ENCODE measurements at regions not wholly inside any gene's neighbourhood (a gene's known extent, or its start where the extent isn't known, plus 50 kb on each side); places are given as distances from the start of the nearest gene placed in this dataset.
A peak's percentile ranks its signal among the peaks of the same experiment; 100 is the strongest.
"Not testable (repeated sequence)": the region's sequence is repeated elsewhere in the genome, so short reads cannot be mapped to it uniquely, and the experiment has no call there.

DNA sequence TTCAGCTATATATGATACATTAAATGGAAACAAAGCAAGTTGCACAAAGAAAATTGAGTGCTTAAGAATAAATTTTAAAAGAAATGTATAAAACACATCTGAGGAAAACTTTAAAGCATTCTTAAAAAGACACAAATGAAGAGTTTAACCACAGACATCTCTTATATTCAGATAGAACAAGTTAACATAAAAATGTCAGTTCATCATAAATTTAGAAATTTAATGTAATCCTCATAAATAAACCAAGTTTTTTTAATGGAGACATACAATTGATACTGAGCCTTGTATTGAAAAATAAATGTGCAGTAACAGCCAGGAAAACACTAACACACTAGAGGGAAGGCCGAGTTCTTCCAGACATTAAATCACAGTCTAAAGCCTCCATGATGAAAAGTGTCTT, 243.9 kb upstream of the MKLN1 start:
- Histone ChIP-seq H3K4me3 (ENCODE audit: low read length) (no peak overlapping the region), H3K9ac (ENCODE audit: low read depth, low read length) (no peak overlapping the region), H3K9me3 (ENCODE audit: insufficient read depth, low read depth, low read length) (no peaks in the 10 kb centered on the region), H3K4me1 (ENCODE audit: insufficient read depth, low read length) (no peaks in the 10 kb centered on the region), H3K27ac (ENCODE audit: low read depth, low read length) (no peak overlapping the region), H3K36me3 (ENCODE audit: insufficient read depth, low read length) (0 out of 2 replicates have a peak, but pooled peaks cover 4% of the 10 kb centered on the region), H3K27me3 (ENCODE audit: insufficient read depth, low read length) (no peaks in the 10 kb centered on the region)
- 100% methylated on average over 1 of the region's 1 CpG for WGBS

- 86% methylated on average over 1 of the region's 1 CpG for WGBS
- not testable (repeated sequence) for H3K4me3 ChIP-seq (ENCODE audit: low read length); H3K36me3 ChIP-seq (ENCODE audit: insufficient read depth, low read length)
These were observed 243.3 kb upstream of the MKLN1 start for GRCh38 chr7:131084336-131084735.

DNA sequence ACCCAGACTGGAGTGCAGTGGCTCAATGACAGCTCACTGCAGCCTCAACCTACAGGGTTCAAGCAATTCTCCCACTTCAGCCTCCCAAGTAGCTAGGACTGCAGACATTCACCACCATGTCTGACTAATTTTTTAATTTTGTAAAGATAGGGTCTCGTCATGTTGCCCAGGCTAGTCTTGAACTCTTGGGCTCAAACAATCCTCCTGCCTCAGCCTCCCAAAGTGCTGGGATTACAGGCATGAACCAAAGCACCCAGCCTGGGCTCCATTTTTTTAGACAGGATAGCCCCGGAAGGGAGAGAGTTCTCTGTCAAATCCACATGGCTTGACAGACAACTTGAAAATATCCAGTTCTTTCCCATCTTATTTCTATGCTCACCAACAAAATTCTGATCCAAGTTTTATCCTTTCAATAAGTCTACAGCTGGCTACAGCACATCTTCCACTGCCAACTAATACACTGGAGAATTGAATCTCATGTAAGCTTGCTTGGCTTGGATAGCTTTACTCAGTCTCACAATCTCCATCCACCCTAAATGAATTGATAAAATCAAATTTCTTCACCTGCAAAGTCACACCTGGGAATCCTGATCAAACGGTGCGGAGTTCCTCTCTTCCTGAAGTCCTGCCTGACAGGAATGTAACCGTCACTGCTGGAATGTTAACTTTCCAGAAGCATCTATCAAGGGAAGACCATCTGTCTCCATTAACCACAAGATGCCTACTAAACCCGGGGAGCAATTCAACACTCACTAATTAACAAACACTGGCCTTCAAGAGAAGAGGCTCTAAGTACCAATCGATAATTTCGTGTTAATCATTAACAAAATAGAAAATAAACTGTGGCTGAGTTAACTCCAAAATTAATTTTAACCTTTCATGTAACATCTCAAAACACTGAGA, 239.7 kb upstream of the MKLN1 start:
- Histone ChIP-seq H3K36me3 (ENCODE audit: insufficient read depth, low read length) (no peaks in the 10 kb centered on the region), H3K27me3 (ENCODE audit: insufficient read depth, low read length) (no peaks in the 10 kb centered on the region), H3K4me1 (ENCODE audit: insufficient read depth, low read length) (peaks cover 35% of the 10 kb centered on the region), H3K4me3 (ENCODE audit: low read length) (no peak overlapping the region), H3K9me3 (ENCODE audit: insufficient read depth, low read depth, low read length) (0 out of 2 replicates have a peak, but pooled peaks cover 3% of the 10 kb centered on the region), H3K9ac (ENCODE audit: low read depth, low read length) (no peak overlapping the region), H3K27ac (ENCODE audit: low read depth, low read length) (no peak overlapping the region)
- WGBS = 87% methylated on average over 8 of the region's 8 CpGs

More at GRCh38 chr7:131084336-131084735, 243.3 kb upstream of the MKLN1 start:
- not testable (repeated sequence) for H3K4me1 ChIP-seq (ENCODE audit: insufficient read depth, low read length); H3K27ac ChIP-seq (ENCODE audit: low read depth, low read length); H3K9ac ChIP-seq (ENCODE audit: low read depth, low read length); H3K27me3 ChIP-seq (ENCODE audit: insufficient read depth, low read length); H3K9me3 ChIP-seq (ENCODE audit: insufficient read depth, low read depth, low read length)

DNA sequence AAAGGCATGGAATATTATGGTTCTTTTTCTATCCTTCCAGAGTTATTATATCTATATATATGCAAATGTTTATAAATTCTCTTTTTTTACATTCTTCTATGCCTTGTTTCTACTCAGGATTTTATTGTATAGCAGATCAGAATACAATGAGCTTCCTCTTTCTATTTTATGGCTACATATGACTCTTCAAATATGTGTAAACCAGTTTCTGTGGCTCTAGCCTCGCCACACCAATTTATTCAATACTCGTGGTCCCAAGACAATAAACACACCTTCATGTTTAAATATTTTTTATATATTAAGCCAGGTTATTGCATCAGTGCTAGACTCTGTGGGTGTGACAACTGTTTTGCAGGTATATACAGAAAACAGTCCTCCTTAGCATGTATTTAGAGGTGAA, 237.5 kb upstream of the MKLN1 start:
- Histone ChIP-seq H3K9me3 (ENCODE audit: insufficient read depth, low read depth, low read length) (0 out of 2 replicates have a peak, but pooled peaks cover 3% of the 10 kb centered on the region), H3K36me3 (ENCODE audit: insufficient read depth, low read length) (no peaks in the 10 kb centered on the region), H3K27ac (ENCODE audit: low read depth, low read length) (peak overlapping the region; percentile 95; the same call in 1 of the 2 replicates), H3K27me3 (ENCODE audit: insufficient read depth, low read length) (no peaks in the 10 kb centered on the region), H3K4me1 (ENCODE audit: insufficient read depth, low read length) (peaks cover 38% of the 10 kb centered on the region), H3K9ac (ENCODE audit: low read depth, low read length) (peak overlapping the region; percentile 43), H3K4me3 (ENCODE audit: low read length) (no peak overlapping the region; the same call in 1 of the 2 replicates)
- WGBS = 88% methylated on average over 1 of the region's 2 CpGs

- Histone ChIP-seq H3K27me3 (ENCODE audit: insufficient read depth, low read length) (no peaks in the 10 kb centered on the region), H3K9me3 (ENCODE audit: insufficient read depth, low read depth, low read length) (0 out of 2 replicates have a peak, but pooled peaks cover 3% of the 10 kb centered on the region), H3K4me1 (ENCODE audit: insufficient read depth, low read length) (peaks cover 38% of the 10 kb centered on the region), H3K36me3 (ENCODE audit: insufficient read depth, low read length) (no peaks in the 10 kb centered on the region), H3K27ac (ENCODE audit: low read depth, low read length) (peak overlapping the region; percentile 95), H3K9ac (ENCODE audit: low read depth, low read length) (peak overlapping the region; percentile 62), H3K4me3 (ENCODE audit: low read length) (peak overlapping the region; percentile 33)
- 28% methylated on average over 6 of the region's 7 CpGs for WGBS
These were observed 236.6 kb upstream of the MKLN1 start for GRCh38 chr7:131090886-131091692.

DNA sequence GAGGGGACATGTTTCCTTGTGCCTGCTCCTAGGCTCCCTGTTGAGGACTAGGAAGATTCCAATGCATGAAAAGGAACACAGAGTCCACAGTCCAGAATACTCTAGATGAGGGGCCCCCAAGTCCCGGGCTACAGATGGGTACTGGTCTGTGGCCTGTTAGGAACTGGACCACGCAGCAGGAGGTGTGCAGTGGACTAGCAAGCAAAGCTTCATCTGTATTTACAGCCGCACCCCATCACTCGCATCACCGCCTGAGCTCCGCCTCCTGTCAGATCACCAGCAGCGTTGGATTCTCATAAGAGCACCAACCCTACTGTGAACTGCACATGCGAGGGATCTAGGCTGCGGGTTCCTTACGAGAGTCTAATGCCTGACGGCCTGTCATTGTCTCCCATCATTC, 233.0 kb upstream of the MKLN1 start:
- H3K9me3 ChIP-seq (ENCODE audit: insufficient read depth, low read depth, low read length) = no peaks in the 10 kb centered on the region
- no peak overlapping the region for H3K27ac ChIP-seq (ENCODE audit: low read depth, low read length)

DNA sequence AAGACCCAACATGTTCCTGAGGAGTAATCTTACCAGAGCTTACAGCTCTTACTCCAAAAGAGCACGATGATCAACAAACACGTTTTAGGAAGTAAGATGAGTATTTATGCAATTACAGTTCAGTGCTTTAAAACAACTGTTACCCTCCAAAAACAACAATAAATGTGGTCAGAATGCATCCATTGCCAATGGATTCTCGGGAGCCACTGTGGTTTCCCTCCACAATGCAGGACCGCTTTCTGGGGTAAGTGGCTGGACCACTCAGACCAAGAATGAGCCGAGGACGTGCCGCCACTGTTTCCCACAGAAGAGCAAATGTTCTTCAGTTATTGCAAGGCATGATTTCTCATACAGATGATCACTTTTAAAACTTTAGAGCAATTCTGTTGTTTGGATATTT, 232.3 kb upstream of the MKLN1 start:
- H3K4me1 ChIP-seq (ENCODE audit: insufficient read depth, low read length) = peaks cover 44% of the 10 kb centered on the region
- WGBS = 95% methylated on average over 7 of the region's 7 CpGs
- no peaks in the 10 kb centered on the region for H3K9me3 ChIP-seq (ENCODE audit: insufficient read depth, low read depth, low read length)
- H3K36me3 ChIP-seq (ENCODE audit: insufficient read depth, low read length) = no peaks in the 10 kb centered on the region
- H3K9ac ChIP-seq (ENCODE audit: low read depth, low read length) = no peak overlapping the region
- no peak overlapping the region for H3K27ac ChIP-seq (ENCODE audit: low read depth, low read length)
- no peak overlapping the region for H3K4me3 ChIP-seq (ENCODE audit: low read length)
- H3K27me3 ChIP-seq (ENCODE audit: insufficient read depth, low read length) = no peaks in the 10 kb centered on the region

More for the DNA sequence above, 233.0 kb upstream of the MKLN1 start:
- no peak overlapping the region for H3K4me3 ChIP-seq (ENCODE audit: low read length)
- H3K4me1 ChIP-seq (ENCODE audit: insufficient read depth, low read length) = peaks cover 51% of the 10 kb centered on the region
- WGBS = 94% methylated on average over 11 of the region's 11 CpGs
- H3K36me3 ChIP-seq (ENCODE audit: insufficient read depth, low read length) = no peaks in the 10 kb centered on the region
- H3K27me3 ChIP-seq (ENCODE audit: insufficient read depth, low read length) = no peaks in the 10 kb centered on the region
- no peak overlapping the region for H3K9ac ChIP-seq (ENCODE audit: low read depth, low read length)

GRCh38 chr7:131096267-131096927, 231.3 kb upstream of the MKLN1 start:
- Histone ChIP-seq H3K9me3 (ENCODE audit: insufficient read depth, low read depth, low read length) (no peaks in the 10 kb centered on the region), H3K9ac (ENCODE audit: low read depth, low read length) (no peak overlapping the region), H3K4me1 (ENCODE audit: insufficient read depth, low read length) (peaks cover 34% of the 10 kb centered on the region), H3K4me3 (ENCODE audit: low read length) (no peak overlapping the region), H3K27ac (ENCODE audit: low read depth, low read length) (no peak overlapping the region), H3K36me3 (ENCODE audit: insufficient read depth, low read length) (no peaks in the 10 kb centered on the region), H3K27me3 (ENCODE audit: insufficient read depth, low read length) (no peaks in the 10 kb centered on the region)
- 89% methylated on average over 7 of the region's 7 CpGs for WGBS

- Histone ChIP-seq H3K4me1 (ENCODE audit: insufficient read depth, low read length) (peaks cover 20% of the 10 kb centered on the region), H3K27me3 (ENCODE audit: insufficient read depth, low read length) (no peaks in the 10 kb centered on the region), H3K27ac (ENCODE audit: low read depth, low read length) (no peak overlapping the region), H3K9me3 (ENCODE audit: insufficient read depth, low read depth, low read length) (no peaks in the 10 kb centered on the region), H3K4me3 (ENCODE audit: low read length) (no peak overlapping the region), H3K9ac (ENCODE audit: low read depth, low read length) (no peak overlapping the region), H3K36me3 (ENCODE audit: insufficient read depth, low read length) (no peaks in the 10 kb centered on the region)
- WGBS = 87% methylated on average over 12 of the region's 13 CpGs
These were observed 229.9 kb upstream of the MKLN1 start for GRCh38 chr7:131097662-131098376.

DNA sequence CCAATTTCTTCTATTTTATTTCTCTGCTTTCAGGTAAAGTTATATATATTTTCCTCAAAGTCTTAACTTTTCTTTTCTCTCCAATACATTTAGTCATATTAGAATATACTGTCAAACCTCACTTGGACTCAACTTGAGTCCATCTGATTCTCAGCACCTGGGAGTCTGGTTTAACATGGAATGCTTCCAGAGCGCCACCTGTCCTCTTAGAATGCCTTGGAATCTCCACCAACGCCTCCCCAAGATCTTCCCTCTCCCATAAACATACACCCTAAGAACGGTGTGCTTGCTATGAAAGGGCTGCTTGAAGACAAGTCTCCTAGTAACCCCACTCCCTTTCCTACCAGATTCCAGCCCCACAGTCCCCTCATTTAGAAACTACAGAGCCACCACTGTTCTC, 229.1 kb upstream of the MKLN1 start:
- no peak overlapping the region for H3K27ac ChIP-seq (ENCODE audit: low read depth, low read length)
- H3K36me3 ChIP-seq (ENCODE audit: insufficient read depth, low read length) = no peaks in the 10 kb centered on the region
- H3K9me3 ChIP-seq (ENCODE audit: insufficient read depth, low read depth, low read length) = no peaks in the 10 kb centered on the region
- no peak overlapping the region for H3K9ac ChIP-seq (ENCODE audit: low read depth, low read length)
- H3K4me1 ChIP-seq (ENCODE audit: insufficient read depth, low read length) = peaks cover 15% of the 10 kb centered on the region; the same call in 1 of the 2 replicates
- H3K4me3 ChIP-seq (ENCODE audit: low read length) = no peak overlapping the region
- H3K27me3 ChIP-seq (ENCODE audit: insufficient read depth, low read length) = no peaks in the 10 kb centered on the region
- whole genome bisulfite sequencing = 88% methylated on average over 3 of the region's 3 CpGs

Measured in HUES64 (cell line).